ENCODE measurements at regions not wholly inside any gene's neighbourhood (a gene's known extent, or its start where the extent isn't known, plus 50 kb on each side); places are given as distances from the start of the nearest gene placed in this dataset.

- no peak for TF ChIP-seq POLR2AphosphoS5 (IDR thresholded peaks at IDR 0.05; ENCODE audit: low read depth, low read length)
- TF ChIP-seq TAF1 (IDR thresholded peaks at IDR 0.05; ENCODE audit: low read depth, low read length), result no peak
These were observed 359.6 kb downstream of the RNF144B start for GRCh38 chr6:18746727-18747126.
